K562 (cell line): ENCODE measurements at regions not wholly inside any gene's neighbourhood (a gene's known extent, or its start where the extent isn't known, plus 50 kb on each side); places are given as distances from the start of the nearest gene placed in this dataset.

Source experiments
- CTBP1 ChIP-seq: fragments of 450-650 bp; IDR thresholded peaks from 2 replicates; pipeline ENCODE4 v1.6.1; 2016; ENCODE audit warnings: borderline replicate concordance
- FIP1L1 ChIP-seq: fragments of 200-400 bp; formaldehyde crosslinking; IDR thresholded peaks from 2 replicates; pipeline ENCODE4 v1.6.1; 2018; ENCODE audit warnings: mild to moderate bottlenecking, low read depth, low read length; ENCODE audit not compliant: poor library complexity, severe bottlenecking
- HDAC6 ChIP-seq: IDR thresholded peaks from 2 replicates; pipeline ENCODE4 v1.6.1; 2012; ENCODE audit warnings: low read depth, mild to moderate bottlenecking, control low read depth, inconsistent platforms, low read length, moderate library complexity
- HEY1 ChIP-seq: fragments of 250-450 bp; sonication (Bioruptor Pico); IDR thresholded peaks from 2 replicates; pipeline ENCODE4 v1.5.0; 2020; ENCODE audit warnings: mild to moderate bottlenecking, moderate library complexity, borderline replicate concordance
- JUNB ChIP-seq: fragments of 450-650 bp; formaldehyde crosslinking; conservative IDR thresholded peaks from 2 replicates; pipeline ENCODE4 v1.4.0; 2020; ENCODE audit warnings: mild to moderate bottlenecking
- MTA1 ChIP-seq: fragments of 450-650 bp; IDR thresholded peaks from 2 replicates; pipeline ENCODE4 v1.6.1; 2017; ENCODE audit warnings: borderline replicate concordance
- NBN ChIP-seq: fragments of 450-650 bp; IDR thresholded peaks from 2 replicates; pipeline ENCODE4 v1.6.1; 2016; ENCODE audit warnings: low read depth, mild to moderate bottlenecking
- PTTG1 ChIP-seq: fragments of 450-650 bp; IDR thresholded peaks from 2 replicates; pipeline ENCODE4 v1.6.1; 2016; ENCODE audit warnings: low read depth, mild to moderate bottlenecking, missing genetic modification characterization, missing compliant biosample characterization
- SAFB2 ChIP-seq: fragments of 200-400 bp; formaldehyde crosslinking; IDR thresholded peaks from 2 replicates; pipeline ENCODE4 v1.6.1; 2018; ENCODE audit warnings: borderline replicate concordance, low read length, low read depth, moderate library complexity; ENCODE audit not compliant: severe bottlenecking
- STAG1 ChIP-seq: sonication (generic); formaldehyde crosslinking; IDR thresholded peaks from 2 replicates; pipeline ENCODE4 v1.5.0; 2020; ENCODE audit warnings: missing genetic modification reagents, borderline replicate concordance
- THRB ChIP-seq: fragments of 450-650 bp; formaldehyde crosslinking; conservative IDR thresholded peaks from 2 replicates; pipeline ENCODE4 v1.4.0; 2022; ENCODE audit warnings: mild to moderate bottlenecking, missing genetic modification characterization
- ZBTB17 ChIP-seq: fragments of 450-650 bp; formaldehyde crosslinking; IDR thresholded peaks from 2 replicates; pipeline ENCODE4 v1.4.0; 2020; ENCODE audit warnings: mild to moderate bottlenecking
- ZBTB34 ChIP-seq: fragments of 250-450 bp; sonication (Bioruptor Pico); IDR thresholded peaks from 2 replicates; pipeline ENCODE4 v1.8.0; 2021; ENCODE audit warnings: mild to moderate bottlenecking, moderate library complexity
- ZNF184 ChIP-seq: sonication (generic); formaldehyde crosslinking; IDR thresholded peaks from 2 replicates; pipeline ENCODE4 v1.5.0; 2020; ENCODE audit warnings: missing genetic modification reagents
- ZNF3 ChIP-seq: fragments of 250-450 bp; sonication (Bioruptor Pico); IDR thresholded peaks from 2 replicates; pipeline ENCODE4 v1.5.0; 2021; ENCODE audit warnings: mild to moderate bottlenecking, moderate library complexity
- ZNF583 ChIP-seq: fragments of 250-450 bp; sonication (Bioruptor Pico); IDR thresholded peaks from 2 replicates; pipeline ENCODE4 v1.4.0; 2020
- ZNF77 ChIP-seq: fragments of 250-450 bp; sonication (Bioruptor Pico); IDR thresholded peaks from 2 replicates; pipeline ENCODE4 v1.5.0; 2020
- ZNF780A ChIP-seq: fragments of 250-450 bp; sonication (Bioruptor Pico); IDR thresholded peaks from 2 replicates; pipeline ENCODE4 v1.5.0; 2021; ENCODE audit warnings: mild to moderate bottlenecking
- TF ChIP-seq, protein P1 (sequence below): fragments of 250-450 bp; sonication (Bioruptor Pico); IDR thresholded peaks from 2 replicates; pipeline ENCODE4 v1.6.1; 2021; ENCODE audit warnings: mild to moderate bottlenecking
- TF ChIP-seq, protein P2 (sequence below): fragments of 150-350 bp; conservative IDR thresholded peaks from 2 replicates; pipeline ENCODE4 v1.6.1; 2014; ENCODE audit warnings: low read length
- TF ChIP-seq, protein P3 (sequence below): sonication (generic); formaldehyde crosslinking; IDR thresholded peaks from 2 replicates; pipeline ENCODE4 v1.8.1; 2023; ENCODE audit warnings: mild to moderate bottlenecking, missing genetic modification reagents

GRCh38 chr3:14278799-14279625 is 100.4 kb downstream of the LSM3 start (continued):
- no peak for TF ChIP-seq PTTG1 (tag)
- no peak for TF ChIP-seq HDAC6
- no peak for TF ChIP-seq ZBTB17 (CRISPR knock-in tag)
- TF ChIP-seq, protein P1, sequence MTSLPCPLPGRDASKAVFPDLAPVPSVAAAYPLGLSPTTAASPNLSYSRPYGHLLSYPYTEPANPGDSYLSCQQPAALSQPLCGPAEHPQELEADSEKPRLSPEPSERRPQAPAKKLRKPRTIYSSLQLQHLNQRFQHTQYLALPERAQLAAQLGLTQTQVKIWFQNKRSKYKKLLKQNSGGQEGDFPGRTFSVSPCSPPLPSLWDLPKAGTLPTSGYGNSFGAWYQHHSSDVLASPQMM (CRISPR knock-in tag) = no peak
- TF ChIP-seq NBN = no peak
- TF ChIP-seq MTA1 = no peak
- no peak for TF ChIP-seq SAFB2
- no peak for TF ChIP-seq STAG1 (CRISPR knock-in tag)
- TF ChIP-seq THRB (CRISPR knock-in tag) = no peak
- TF ChIP-seq ZBTB34 (CRISPR knock-in tag) = no peak
- TF ChIP-seq, protein P2, sequence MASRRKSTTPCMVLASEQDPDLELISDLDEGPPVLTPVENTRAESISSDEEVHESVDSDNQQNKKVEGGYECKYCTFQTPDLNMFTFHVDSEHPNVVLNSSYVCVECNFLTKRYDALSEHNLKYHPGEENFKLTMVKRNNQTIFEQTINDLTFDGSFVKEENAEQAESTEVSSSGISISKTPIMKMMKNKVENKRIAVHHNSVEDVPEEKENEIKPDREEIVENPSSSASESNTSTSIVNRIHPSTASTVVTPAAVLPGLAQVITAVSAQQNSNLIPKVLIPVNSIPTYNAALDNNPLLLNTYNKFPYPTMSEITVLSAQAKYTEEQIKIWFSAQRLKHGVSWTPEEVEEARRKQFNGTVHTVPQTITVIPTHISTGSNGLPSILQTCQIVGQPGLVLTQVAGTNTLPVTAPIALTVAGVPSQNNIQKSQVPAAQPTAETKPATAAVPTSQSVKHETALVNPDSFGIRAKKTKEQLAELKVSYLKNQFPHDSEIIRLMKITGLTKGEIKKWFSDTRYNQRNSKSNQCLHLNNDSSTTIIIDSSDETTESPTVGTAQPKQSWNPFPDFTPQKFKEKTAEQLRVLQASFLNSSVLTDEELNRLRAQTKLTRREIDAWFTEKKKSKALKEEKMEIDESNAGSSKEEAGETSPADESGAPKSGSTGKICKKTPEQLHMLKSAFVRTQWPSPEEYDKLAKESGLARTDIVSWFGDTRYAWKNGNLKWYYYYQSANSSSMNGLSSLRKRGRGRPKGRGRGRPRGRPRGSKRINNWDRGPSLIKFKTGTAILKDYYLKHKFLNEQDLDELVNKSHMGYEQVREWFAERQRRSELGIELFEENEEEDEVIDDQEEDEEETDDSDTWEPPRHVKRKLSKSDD = no peak
- TF ChIP-seq FIP1L1 = no peak
- no peak for TF ChIP-seq JUNB (CRISPR knock-in tag)
- TF ChIP-seq, protein P3, sequence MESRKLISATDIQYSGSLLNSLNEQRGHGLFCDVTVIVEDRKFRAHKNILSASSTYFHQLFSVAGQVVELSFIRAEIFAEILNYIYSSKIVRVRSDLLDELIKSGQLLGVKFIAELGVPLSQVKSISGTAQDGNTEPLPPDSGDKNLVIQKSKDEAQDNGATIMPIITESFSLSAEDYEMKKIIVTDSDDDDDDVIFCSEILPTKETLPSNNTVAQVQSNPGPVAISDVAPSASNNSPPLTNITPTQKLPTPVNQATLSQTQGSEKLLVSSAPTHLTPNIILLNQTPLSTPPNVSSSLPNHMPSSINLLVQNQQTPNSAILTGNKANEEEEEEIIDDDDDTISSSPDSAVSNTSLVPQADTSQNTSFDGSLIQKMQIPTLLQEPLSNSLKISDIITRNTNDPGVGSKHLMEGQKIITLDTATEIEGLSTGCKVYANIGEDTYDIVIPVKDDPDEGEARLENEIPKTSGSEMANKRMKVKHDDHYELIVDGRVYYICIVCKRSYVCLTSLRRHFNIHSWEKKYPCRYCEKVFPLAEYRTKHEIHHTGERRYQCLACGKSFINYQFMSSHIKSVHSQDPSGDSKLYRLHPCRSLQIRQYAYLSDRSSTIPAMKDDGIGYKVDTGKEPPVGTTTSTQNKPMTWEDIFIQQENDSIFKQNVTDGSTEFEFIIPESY = no peak
- TF ChIP-seq ZNF583 (CRISPR knock-in tag) = no peak
- no peak for TF ChIP-seq ZNF780A (CRISPR knock-in tag)
- TF ChIP-seq ZNF77 = no peak
- TF ChIP-seq ZNF184 (CRISPR knock-in tag) = no peak
- TF ChIP-seq CTBP1 = 0 out of 2 replicates have a peak, but pooled peaks have one; percentile 50
- no peak for TF ChIP-seq HEY1 (CRISPR knock-in tag)
- no peak for TF ChIP-seq ZNF3
